HG03457 (cell line): ENCODE measurements at regions not wholly inside any gene's neighbourhood (a gene's known extent, or its start where the extent isn't known, plus 50 kb on each side); places are given as distances from the start of the nearest gene placed in this dataset.
A peak's percentile ranks its signal among the peaks of the same experiment; 100 is the strongest.
"Not testable (repeated sequence)": the region's sequence is repeated elsewhere in the genome, so short reads cannot be mapped to it uniquely, and the experiment has no call there.

ENCODE experiments used
- ATAC-seq: cut with Tn5 transposase; IDR thresholded peaks from one replicate; pipeline ENCODE4 v1.9.1; 2021; ENCODE audit warnings: moderate number of reproducible peaks; ENCODE audit not compliant: unreplicated experiment

GRCh38 chr6:103001724-103002123, 1608.2 kb downstream of the GRIK2 start:
- no peak for ATAC-seq

GRCh38 chr6:103000688-103001087, 1607.2 kb downstream of the GRIK2 start:
- ATAC-seq = no peak

- ATAC-seq = no peak
These were observed 1602.0 kb downstream of the GRIK2 start for GRCh38 chr6:102995491-102995890.

- no peak for ATAC-seq
These were observed 1601.4 kb downstream of the GRIK2 start for GRCh38 chr6:102994866-102995265.

- ATAC-seq = peak; percentile 80
These were observed 1592.6 kb downstream of the GRIK2 start for GRCh38 chr6:102986086-102986485.

GRCh38 chr6:102984357-102984756, 1590.8 kb downstream of the GRIK2 start:
- ATAC-seq = no peak

- no peak for ATAC-seq
These were observed 1588.0 kb downstream of the GRIK2 start for GRCh38 chr6:102981490-102982015.

- no peak for ATAC-seq
These were observed 1587.4 kb downstream of the GRIK2 start for GRCh38 chr6:102980951-102981350.

GRCh38 chr6:102961902-102962301, 1568.4 kb downstream of the GRIK2 start:
- no peak for ATAC-seq

- ATAC-seq = no peak
These were observed 1557.5 kb downstream of the GRIK2 start for GRCh38 chr6:102950967-102951366.

- ATAC-seq = no peak
These were observed 1551.0 kb downstream of the GRIK2 start for GRCh38 chr6:102944475-102944874.

- no peak for ATAC-seq
These were observed 1548.7 kb downstream of the GRIK2 start for GRCh38 chr6:102942206-102942605.

- no peak for ATAC-seq
These were observed 1543.5 kb downstream of the GRIK2 start for GRCh38 chr6:102936959-102937358.

- no peak for ATAC-seq
These were observed 1534.6 kb downstream of the GRIK2 start for GRCh38 chr6:102928109-102928508.

GRCh38 chr6:102918161-102918560, 1524.7 kb downstream of the GRIK2 start:
- no peak for ATAC-seq

GRCh38 chr6:102911571-102911970, 1518.1 kb downstream of the GRIK2 start:
- no peak for ATAC-seq

GRCh38 chr6:102910701-102911139, 1517.2 kb downstream of the GRIK2 start:
- not testable (repeated sequence) for ATAC-seq

GRCh38 chr6:102907181-102907580, 1513.7 kb downstream of the GRIK2 start:
- no peak for ATAC-seq

- no peak for ATAC-seq
These were observed 1509.0 kb downstream of the GRIK2 start for GRCh38 chr6:102902471-102902870.

- ATAC-seq = no peak
These were observed 1502.2 kb downstream of the GRIK2 start for GRCh38 chr6:102895683-102896082.

- no peak for ATAC-seq
These were observed 1491.7 kb downstream of the GRIK2 start for GRCh38 chr6:102885165-102885564.

- ATAC-seq = no peak
These were observed 1459.9 kb downstream of the GRIK2 start for GRCh38 chr6:102853249-102853955.

GRCh38 chr6:102848796-102849195, 1455.3 kb downstream of the GRIK2 start:
- ATAC-seq = no peak
